ENCODE measurements at regions not wholly inside any gene's neighbourhood (a gene's known extent, or its start where the extent isn't known, plus 50 kb on each side); places are given as distances from the start of the nearest gene placed in this dataset.
A peak's percentile ranks its signal among the peaks of the same experiment; 100 is the strongest.

DNA sequence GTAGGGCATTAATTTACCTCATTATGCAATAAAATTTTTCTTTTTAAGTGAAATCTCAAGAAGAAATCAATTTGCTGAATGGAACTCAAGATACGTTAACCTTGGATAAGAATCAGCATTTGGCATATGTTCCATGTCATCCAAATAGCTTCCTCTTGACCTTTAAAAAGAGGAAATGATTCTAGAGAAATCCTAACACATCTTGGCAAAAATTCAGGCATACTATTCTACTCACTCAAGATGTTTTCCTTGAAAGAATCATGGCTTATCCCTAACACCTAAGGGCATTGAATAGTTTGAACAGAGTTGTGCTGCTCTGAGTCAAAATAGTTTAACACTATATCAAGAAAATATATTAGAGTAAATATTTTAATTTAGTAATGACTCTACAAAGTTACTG is 678.0 kb downstream of the EPHA4 start:
- Mint-ChIP-seq H3K9me3 (peaks cover 4% of the 10 kb centered on the region; the same call in 1 of the 2 replicates), H3K36me3 (no peaks in the 10 kb centered on the region), H3K4me3 (no peak overlapping the region), H3K27ac (no peak overlapping the region), H3K4me1 (peaks cover 18% of the 10 kb centered on the region), H3K27me3 (ENCODE audit: low read depth) (no peaks in the 10 kb centered on the region)
- ATAC-seq = no peak
- no peak for DNase-seq (ENCODE audit: low spot score)
- POLR2A ChIA-PET = no interaction called here
- CTCF ChIA-PET = no interaction called here
- no peak for TF ChIP-seq EMX1 (CRISPR knock-in tag; IDR thresholded peaks at IDR 0.05)
- TF ChIP-seq, protein P1, sequence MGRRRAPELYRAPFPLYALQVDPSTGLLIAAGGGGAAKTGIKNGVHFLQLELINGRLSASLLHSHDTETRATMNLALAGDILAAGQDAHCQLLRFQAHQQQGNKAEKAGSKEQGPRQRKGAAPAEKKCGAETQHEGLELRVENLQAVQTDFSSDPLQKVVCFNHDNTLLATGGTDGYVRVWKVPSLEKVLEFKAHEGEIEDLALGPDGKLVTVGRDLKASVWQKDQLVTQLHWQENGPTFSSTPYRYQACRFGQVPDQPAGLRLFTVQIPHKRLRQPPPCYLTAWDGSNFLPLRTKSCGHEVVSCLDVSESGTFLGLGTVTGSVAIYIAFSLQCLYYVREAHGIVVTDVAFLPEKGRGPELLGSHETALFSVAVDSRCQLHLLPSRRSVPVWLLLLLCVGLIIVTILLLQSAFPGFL (CRISPR knock-in tag; IDR thresholded peaks at IDR 0.05; ENCODE audit: borderline replicate concordance) = no peak
- TF ChIP-seq KAT7 (CRISPR knock-in tag; IDR thresholded peaks at IDR 0.05; ENCODE audit: borderline replicate concordance) = no peak
- TF ChIP-seq, protein P2, sequence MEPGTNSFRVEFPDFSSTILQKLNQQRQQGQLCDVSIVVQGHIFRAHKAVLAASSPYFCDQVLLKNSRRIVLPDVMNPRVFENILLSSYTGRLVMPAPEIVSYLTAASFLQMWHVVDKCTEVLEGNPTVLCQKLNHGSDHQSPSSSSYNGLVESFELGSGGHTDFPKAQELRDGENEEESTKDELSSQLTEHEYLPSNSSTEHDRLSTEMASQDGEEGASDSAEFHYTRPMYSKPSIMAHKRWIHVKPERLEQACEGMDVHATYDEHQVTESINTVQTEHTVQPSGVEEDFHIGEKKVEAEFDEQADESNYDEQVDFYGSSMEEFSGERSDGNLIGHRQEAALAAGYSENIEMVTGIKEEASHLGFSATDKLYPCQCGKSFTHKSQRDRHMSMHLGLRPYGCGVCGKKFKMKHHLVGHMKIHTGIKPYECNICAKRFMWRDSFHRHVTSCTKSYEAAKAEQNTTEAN (CRISPR knock-in tag; IDR thresholded peaks at IDR 0.05) = no peak
- no peak for TF ChIP-seq NR3C1 (CRISPR knock-in tag; conservative IDR thresholded peaks at IDR 0.05; ENCODE audit: low read depth)

DNA sequence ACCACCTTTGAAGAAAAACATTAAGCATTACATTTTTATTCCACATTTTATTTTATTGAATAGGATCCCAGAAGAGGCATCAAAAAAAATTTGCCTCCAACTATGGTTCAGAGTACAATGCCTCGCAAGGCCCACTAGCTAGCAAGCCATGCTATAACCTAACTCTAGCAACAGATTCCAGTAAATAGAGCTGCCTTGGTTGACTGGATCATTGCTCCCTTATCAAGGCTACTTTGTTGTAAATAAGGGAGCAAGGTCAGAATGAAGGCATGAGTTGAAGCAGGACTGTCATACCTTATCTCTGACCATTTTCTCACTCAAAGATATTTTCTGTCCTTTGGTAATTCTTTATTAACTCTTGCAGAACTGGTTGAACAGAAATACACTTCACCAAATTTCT is 672.6 kb downstream of the EPHA4 start:
- H3K27me3 Mint-ChIP-seq (ENCODE audit: low read depth) = no peaks in the 10 kb centered on the region
- CTCF ChIA-PET = no interaction called here
- POLR2A ChIA-PET = no interaction called here
- no peaks in the 10 kb centered on the region for H3K9me3 Mint-ChIP-seq
- H3K4me1 Mint-ChIP-seq = peaks cover 12% of the 10 kb centered on the region
- no peak overlapping the region for H3K27ac Mint-ChIP-seq
- no peak for ATAC-seq
- H3K4me3 Mint-ChIP-seq = no peak overlapping the region
- H3K36me3 Mint-ChIP-seq = no peaks in the 10 kb centered on the region
- no peak for DNase-seq (ENCODE audit: low spot score)
- TF ChIP-seq, protein P3, sequence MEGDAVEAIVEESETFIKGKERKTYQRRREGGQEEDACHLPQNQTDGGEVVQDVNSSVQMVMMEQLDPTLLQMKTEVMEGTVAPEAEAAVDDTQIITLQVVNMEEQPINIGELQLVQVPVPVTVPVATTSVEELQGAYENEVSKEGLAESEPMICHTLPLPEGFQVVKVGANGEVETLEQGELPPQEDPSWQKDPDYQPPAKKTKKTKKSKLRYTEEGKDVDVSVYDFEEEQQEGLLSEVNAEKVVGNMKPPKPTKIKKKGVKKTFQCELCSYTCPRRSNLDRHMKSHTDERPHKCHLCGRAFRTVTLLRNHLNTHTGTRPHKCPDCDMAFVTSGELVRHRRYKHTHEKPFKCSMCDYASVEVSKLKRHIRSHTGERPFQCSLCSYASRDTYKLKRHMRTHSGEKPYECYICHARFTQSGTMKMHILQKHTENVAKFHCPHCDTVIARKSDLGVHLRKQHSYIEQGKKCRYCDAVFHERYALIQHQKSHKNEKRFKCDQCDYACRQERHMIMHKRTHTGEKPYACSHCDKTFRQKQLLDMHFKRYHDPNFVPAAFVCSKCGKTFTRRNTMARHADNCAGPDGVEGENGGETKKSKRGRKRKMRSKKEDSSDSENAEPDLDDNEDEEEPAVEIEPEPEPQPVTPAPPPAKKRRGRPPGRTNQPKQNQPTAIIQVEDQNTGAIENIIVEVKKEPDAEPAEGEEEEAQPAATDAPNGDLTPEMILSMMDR (IDR thresholded peaks at IDR 0.05) = no peak
- TF ChIP-seq, protein P4, sequence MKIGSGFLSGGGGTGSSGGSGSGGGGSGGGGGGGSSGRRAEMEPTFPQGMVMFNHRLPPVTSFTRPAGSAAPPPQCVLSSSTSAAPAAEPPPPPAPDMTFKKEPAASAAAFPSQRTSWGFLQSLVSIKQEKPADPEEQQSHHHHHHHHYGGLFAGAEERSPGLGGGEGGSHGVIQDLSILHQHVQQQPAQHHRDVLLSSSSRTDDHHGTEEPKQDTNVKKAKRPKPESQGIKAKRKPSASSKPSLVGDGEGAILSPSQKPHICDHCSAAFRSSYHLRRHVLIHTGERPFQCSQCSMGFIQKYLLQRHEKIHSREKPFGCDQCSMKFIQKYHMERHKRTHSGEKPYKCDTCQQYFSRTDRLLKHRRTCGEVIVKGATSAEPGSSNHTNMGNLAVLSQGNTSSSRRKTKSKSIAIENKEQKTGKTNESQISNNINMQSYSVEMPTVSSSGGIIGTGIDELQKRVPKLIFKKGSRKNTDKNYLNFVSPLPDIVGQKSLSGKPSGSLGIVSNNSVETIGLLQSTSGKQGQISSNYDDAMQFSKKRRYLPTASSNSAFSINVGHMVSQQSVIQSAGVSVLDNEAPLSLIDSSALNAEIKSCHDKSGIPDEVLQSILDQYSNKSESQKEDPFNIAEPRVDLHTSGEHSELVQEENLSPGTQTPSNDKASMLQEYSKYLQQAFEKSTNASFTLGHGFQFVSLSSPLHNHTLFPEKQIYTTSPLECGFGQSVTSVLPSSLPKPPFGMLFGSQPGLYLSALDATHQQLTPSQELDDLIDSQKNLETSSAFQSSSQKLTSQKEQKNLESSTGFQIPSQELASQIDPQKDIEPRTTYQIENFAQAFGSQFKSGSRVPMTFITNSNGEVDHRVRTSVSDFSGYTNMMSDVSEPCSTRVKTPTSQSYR (CRISPR knock-in tag; IDR thresholded peaks at IDR 0.05) = no peak
- TF ChIP-seq ZNF219 (CRISPR knock-in tag; IDR thresholded peaks at IDR 0.05; ENCODE audit: borderline replicate concordance) = no peak
- TF ChIP-seq, protein P5, sequence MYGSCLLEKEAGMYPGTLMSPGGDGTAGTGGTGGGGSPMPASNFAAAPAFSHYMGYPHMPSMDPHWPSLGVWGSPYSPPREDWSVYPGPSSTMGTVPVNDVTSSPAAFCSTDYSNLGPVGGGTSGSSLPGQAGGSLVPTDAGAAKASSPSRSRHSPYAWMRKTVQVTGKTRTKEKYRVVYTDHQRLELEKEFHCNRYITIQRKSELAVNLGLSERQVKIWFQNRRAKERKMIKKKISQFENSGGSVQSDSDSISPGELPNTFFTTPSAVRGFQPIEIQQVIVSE (CRISPR knock-in tag; IDR thresholded peaks at IDR 0.05; ENCODE audit: borderline replicate concordance) = no peak
- no peak for TF ChIP-seq FOXK1 (CRISPR knock-in tag; IDR thresholded peaks at IDR 0.05)
- no peak for TF ChIP-seq SMAD3 (CRISPR knock-in tag; IDR thresholded peaks at IDR 0.05; ENCODE audit: borderline replicate concordance)

DNA sequence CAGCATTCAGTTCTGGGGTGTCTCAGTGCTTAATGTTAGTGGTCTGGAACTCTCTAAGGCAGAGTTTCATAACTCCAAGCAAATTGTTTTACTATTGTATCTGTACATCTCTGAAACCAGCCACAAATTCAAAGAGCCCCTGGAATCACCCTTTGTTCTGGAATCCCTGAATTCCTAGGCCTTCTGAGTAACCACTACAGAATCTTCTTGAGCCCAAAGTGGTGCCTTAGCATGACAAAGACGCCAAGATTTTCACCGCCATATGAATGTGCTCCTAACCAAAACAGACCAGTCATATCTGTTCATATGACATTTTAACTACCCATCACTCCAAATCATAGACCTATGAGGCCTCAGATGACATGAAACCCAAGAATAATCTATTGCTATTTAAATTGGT is 668.1 kb downstream of the EPHA4 start:
- H3K36me3 Mint-ChIP-seq = no peaks in the 10 kb centered on the region
- ChIA-PET CTCF (no interaction called here), POLR2A (no interaction called here)
- H3K9me3 Mint-ChIP-seq = no peaks in the 10 kb centered on the region
- DNase-seq (ENCODE audit: low spot score) (no peak), ATAC-seq (peak; percentile 65)
- 0 out of 2 replicates have a peak overlapping the region, but pooled peaks have one; percentile 4 for H3K27ac Mint-ChIP-seq
- H3K4me3 Mint-ChIP-seq = no peak overlapping the region
- no peaks in the 10 kb centered on the region for H3K27me3 Mint-ChIP-seq (ENCODE audit: low read depth)
- peaks cover 12% of the 10 kb centered on the region for H3K4me1 Mint-ChIP-seq
- no peak for TF ChIP-seq ETV6 (CRISPR knock-in tag; IDR thresholded peaks at IDR 0.05)
- TF ChIP-seq, protein P1 (CRISPR knock-in tag; IDR thresholded peaks at IDR 0.05; ENCODE audit: borderline replicate concordance) = no peak
- TF ChIP-seq, protein P6, sequence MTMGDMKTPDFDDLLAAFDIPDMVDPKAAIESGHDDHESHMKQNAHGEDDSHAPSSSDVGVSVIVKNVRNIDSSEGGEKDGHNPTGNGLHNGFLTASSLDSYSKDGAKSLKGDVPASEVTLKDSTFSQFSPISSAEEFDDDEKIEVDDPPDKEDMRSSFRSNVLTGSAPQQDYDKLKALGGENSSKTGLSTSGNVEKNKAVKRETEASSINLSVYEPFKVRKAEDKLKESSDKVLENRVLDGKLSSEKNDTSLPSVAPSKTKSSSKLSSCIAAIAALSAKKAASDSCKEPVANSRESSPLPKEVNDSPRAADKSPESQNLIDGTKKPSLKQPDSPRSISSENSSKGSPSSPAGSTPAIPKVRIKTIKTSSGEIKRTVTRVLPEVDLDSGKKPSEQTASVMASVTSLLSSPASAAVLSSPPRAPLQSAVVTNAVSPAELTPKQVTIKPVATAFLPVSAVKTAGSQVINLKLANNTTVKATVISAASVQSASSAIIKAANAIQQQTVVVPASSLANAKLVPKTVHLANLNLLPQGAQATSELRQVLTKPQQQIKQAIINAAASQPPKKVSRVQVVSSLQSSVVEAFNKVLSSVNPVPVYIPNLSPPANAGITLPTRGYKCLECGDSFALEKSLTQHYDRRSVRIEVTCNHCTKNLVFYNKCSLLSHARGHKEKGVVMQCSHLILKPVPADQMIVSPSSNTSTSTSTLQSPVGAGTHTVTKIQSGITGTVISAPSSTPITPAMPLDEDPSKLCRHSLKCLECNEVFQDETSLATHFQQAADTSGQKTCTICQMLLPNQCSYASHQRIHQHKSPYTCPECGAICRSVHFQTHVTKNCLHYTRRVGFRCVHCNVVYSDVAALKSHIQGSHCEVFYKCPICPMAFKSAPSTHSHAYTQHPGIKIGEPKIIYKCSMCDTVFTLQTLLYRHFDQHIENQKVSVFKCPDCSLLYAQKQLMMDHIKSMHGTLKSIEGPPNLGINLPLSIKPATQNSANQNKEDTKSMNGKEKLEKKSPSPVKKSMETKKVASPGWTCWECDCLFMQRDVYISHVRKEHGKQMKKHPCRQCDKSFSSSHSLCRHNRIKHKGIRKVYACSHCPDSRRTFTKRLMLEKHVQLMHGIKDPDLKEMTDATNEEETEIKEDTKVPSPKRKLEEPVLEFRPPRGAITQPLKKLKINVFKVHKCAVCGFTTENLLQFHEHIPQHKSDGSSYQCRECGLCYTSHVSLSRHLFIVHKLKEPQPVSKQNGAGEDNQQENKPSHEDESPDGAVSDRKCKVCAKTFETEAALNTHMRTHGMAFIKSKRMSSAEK (CRISPR knock-in tag; IDR thresholded peaks at IDR 0.05; ENCODE audit: borderline replicate concordance) = no peak
- TF ChIP-seq ZNF121 (CRISPR knock-in tag; IDR thresholded peaks at IDR 0.05) = no peak
- TF ChIP-seq, protein P7, sequence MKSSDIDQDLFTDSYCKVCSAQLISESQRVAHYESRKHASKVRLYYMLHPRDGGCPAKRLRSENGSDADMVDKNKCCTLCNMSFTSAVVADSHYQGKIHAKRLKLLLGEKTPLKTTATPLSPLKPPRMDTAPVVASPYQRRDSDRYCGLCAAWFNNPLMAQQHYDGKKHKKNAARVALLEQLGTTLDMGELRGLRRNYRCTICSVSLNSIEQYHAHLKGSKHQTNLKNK (CRISPR knock-in tag; IDR thresholded peaks at IDR 0.05) = no peak
- TF ChIP-seq, protein P8, sequence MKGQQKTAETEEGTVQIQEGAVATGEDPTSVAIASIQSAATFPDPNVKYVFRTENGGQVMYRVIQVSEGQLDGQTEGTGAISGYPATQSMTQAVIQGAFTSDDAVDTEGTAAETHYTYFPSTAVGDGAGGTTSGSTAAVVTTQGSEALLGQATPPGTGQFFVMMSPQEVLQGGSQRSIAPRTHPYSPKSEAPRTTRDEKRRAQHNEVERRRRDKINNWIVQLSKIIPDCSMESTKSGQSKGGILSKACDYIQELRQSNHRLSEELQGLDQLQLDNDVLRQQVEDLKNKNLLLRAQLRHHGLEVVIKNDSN (CRISPR knock-in tag; IDR thresholded peaks at IDR 0.05) = no peak

Measured in WTC11 (cell line).